Neural progenitor cell (in vitro differentiated cells): ENCODE measurements at regions not wholly inside any gene's neighbourhood (a gene's known extent, or its start where the extent isn't known, plus 50 kb on each side); places are given as distances from the start of the nearest gene placed in this dataset.

Source experiments
- EZH2 ChIP-seq: fragments of 200-600 bp; sonication (generic); IDR thresholded peaks from 2 replicates; pipeline ENCODE4 v1.6.1; 2017; ENCODE audit warnings: antibody characterized with exemption, mild to moderate bottlenecking, moderate library complexity
- EZH2phosphoT487 ChIP-seq: fragments of 200-600 bp; sonication (generic); IDR thresholded peaks from 2 replicates; pipeline ENCODE4 v1.6.1; 2017; ENCODE audit warnings: antibody characterized with exemption
- TF ChIP-seq, protein P1 (sequence below): fragments of 200-600 bp; sonication (generic); IDR thresholded peaks from 2 replicates; pipeline ENCODE4 v1.5.1; 2017; ENCODE audit warnings: antibody characterized with exemption, mild to moderate bottlenecking

GRCh38 chr5:145316282-145316681, 518.9 kb downstream of the PRELID2 start:
- TF ChIP-seq, protein P1, sequence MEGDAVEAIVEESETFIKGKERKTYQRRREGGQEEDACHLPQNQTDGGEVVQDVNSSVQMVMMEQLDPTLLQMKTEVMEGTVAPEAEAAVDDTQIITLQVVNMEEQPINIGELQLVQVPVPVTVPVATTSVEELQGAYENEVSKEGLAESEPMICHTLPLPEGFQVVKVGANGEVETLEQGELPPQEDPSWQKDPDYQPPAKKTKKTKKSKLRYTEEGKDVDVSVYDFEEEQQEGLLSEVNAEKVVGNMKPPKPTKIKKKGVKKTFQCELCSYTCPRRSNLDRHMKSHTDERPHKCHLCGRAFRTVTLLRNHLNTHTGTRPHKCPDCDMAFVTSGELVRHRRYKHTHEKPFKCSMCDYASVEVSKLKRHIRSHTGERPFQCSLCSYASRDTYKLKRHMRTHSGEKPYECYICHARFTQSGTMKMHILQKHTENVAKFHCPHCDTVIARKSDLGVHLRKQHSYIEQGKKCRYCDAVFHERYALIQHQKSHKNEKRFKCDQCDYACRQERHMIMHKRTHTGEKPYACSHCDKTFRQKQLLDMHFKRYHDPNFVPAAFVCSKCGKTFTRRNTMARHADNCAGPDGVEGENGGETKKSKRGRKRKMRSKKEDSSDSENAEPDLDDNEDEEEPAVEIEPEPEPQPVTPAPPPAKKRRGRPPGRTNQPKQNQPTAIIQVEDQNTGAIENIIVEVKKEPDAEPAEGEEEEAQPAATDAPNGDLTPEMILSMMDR = no peak
- TF ChIP-seq EZH2 (no peak), EZH2phosphoT487 (no peak)
